ENCODE measurements at regions not wholly inside any gene's neighbourhood (a gene's known extent, or its start where the extent isn't known, plus 50 kb on each side); places are given as distances from the start of the nearest gene placed in this dataset.
"Not testable (repeated sequence)": the region's sequence is repeated elsewhere in the genome, so short reads cannot be mapped to it uniquely, and the experiment has no call there.

GRCh38 chr5:72588640-72589039, 81.4 kb upstream of the ZNF366 start:
- DNase-seq (ENCODE audit: low read depth), result no peak

- no peak for DNase-seq (ENCODE audit: low read depth)
Measured at GRCh38 chr5:72587661-72588308, 80.6 kb upstream of the ZNF366 start.

GRCh38 chr5:72586788-72587530, 79.7 kb upstream of the ZNF366 start:
- no peak for DNase-seq (ENCODE audit: low read depth)

- DNase-seq (ENCODE audit: low read depth), result no peak
Measured at GRCh38 chr5:72584466-72584865, 77.3 kb upstream of the ZNF366 start.

GRCh38 chr5:72579290-72579689, 72.1 kb upstream of the ZNF366 start:
- not testable (repeated sequence) for DNase-seq (ENCODE audit: low read depth)

- DNase-seq (ENCODE audit: low read depth), result no peak
Measured at GRCh38 chr5:72572236-72572765, 65.1 kb upstream of the ZNF366 start.

GRCh38 chr5:72569408-72569944, 62.3 kb upstream of the ZNF366 start:
- DNase-seq (ENCODE audit: low read depth), result no peak

- DNase-seq (ENCODE audit: low read depth), result no peak
Measured at GRCh38 chr5:72566746-72567145, 59.5 kb upstream of the ZNF366 start.

GRCh38 chr5:72565513-72566289, 58.5 kb upstream of the ZNF366 start:
- no peak for DNase-seq (ENCODE audit: low read depth)

- DNase-seq (ENCODE audit: low read depth), result no peak
Measured at GRCh38 chr5:72562717-72563116, 55.5 kb upstream of the ZNF366 start.

GRCh38 chr5:72561148-72561972, 54.1 kb upstream of the ZNF366 start:
- DNase-seq (ENCODE audit: low read depth), result no peak

GRCh38 chr5:72559866-72560766, 52.9 kb upstream of the ZNF366 start:
- DNase-seq (ENCODE audit: low read depth), result no peak

GRCh38 chr5:72558383-72558782, 51.2 kb upstream of the ZNF366 start:
- DNase-seq (ENCODE audit: low read depth), result no peak

- no peak for DNase-seq (ENCODE audit: low read depth)
Measured at GRCh38 chr5:72558046-72558336, 50.8 kb upstream of the ZNF366 start.

- DNase-seq (ENCODE audit: low read depth), result no peak
Measured at GRCh38 chr5:72557167-72558045, 50.2 kb upstream of the ZNF366 start.
